Anterior cingulate cortex (tissue), 58 donors: ENCODE measurements at regions not wholly inside any gene's neighbourhood (a gene's known extent, or its start where the extent isn't known, plus 50 kb on each side); places are given as distances from the start of the nearest gene placed in this dataset.

Experiments used
- DNase-seq, 58 donors: peaks; one replicate each; lab custom pipeline; 2025; lab: John Stamatoyannopoulos, UW

DNA sequence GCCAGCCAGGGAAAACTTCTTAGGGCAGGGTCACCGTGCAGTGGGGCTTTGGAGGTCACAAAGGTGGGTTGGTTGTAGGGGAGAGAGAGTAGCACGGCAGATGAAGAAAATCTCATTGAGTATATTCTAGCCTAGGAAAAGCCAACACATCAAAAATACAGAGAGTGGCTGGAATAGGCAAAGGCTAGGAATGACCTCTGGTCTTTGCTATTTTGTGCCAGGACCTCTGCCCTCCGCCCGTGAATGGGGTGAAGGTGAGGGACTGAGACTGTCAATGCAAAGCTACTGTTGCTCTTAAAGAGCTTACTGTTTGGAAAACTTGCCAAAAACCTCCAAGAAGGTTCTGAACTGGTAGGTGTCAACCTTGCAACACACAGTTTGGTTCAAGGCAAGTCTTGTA is 346.7 kb downstream of the CDH26 start:
- DNase-seq = no peak

DNA sequence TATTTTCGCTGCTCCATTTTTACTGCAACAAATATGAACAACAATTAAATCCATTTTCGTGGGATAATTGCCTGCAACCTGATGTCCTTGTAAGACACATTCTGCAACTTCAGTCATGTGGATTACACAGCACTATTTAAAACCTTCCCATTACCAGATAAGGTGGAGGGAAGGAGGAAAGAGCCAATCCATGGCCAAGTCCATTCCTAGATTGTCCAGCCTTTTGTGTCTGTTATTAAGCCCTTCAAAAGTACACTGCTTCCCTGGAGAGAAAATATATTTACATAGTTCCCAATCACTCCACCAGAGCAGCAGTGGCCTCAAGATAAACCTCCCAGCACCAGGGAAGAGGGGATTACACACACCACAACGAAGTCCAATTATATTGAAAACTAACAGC is 347.9 kb downstream of the CDH26 start:
- no peak for DNase-seq

DNA sequence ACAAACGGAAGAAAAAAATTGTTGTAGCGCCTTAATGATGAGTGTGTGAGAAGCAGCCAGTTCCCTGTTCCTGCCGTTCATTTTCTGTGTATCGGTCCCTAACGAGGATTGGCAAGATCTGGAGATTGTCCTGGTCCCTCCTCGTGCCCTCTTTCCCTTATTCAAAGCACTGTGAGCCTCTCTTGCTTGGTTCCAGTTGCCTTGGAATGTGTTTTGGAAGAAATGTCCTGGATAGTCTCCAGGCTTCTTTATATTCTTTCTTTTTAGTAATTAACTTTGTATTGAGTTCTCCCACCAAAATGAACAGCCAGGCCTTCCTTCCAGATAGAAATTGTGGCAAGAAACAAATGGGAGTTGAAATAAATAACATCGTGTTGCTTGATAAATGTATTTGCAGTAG is 348.3 kb downstream of the CDH26 start:
- peak in 22 of 58 donors; percentile 2 to 76 (median 17) for DNase-seq

DNA sequence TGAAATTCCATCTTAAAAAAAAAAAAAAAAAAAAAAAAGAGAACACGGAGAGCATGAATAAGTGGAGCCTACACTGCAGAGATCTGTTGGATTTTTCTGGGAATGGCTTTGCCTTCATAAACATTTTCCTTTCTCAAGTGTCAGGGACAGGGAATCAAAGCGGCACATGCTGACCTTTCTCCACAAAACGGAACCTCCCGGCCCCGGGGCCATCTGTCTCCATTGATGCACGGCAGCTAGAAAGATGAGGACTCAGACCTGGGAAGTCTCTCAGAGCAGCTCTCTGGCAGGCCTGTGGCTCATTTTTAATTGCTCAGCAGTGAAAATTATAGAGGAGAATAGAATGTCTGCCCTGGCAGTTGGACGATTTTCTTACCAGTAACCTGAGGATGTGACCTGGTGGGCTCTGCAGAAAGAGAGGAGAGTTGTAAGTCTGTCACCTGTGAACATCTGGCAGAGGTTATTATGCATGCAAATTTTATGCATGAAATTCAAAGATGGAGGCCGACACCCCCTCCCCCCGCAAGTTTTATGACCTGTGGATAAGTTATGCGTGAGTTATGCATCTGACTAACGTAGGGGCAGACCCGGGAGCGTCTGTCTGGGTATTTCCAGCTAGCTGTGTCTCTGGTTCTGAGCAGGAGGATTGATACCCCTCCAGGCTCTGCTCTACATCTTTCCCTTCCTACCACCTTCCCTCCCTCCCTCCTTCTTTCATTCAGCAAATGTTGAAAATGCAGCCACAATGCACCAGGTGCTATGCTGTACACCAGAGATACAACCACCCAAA is 352.5 kb downstream of the CDH26 start:
- DNase-seq = no peak

- no peak for DNase-seq
These were observed 355.0 kb downstream of the CDH26 start for GRCh38 chr20:60313191-60313590.

- no peak for DNase-seq
These were observed 355.4 kb downstream of the CDH26 start for GRCh38 chr20:60313614-60314013.

- no peak for DNase-seq
These were observed 356.5 kb downstream of the CDH26 start for GRCh38 chr20:60314727-60315126.

DNA sequence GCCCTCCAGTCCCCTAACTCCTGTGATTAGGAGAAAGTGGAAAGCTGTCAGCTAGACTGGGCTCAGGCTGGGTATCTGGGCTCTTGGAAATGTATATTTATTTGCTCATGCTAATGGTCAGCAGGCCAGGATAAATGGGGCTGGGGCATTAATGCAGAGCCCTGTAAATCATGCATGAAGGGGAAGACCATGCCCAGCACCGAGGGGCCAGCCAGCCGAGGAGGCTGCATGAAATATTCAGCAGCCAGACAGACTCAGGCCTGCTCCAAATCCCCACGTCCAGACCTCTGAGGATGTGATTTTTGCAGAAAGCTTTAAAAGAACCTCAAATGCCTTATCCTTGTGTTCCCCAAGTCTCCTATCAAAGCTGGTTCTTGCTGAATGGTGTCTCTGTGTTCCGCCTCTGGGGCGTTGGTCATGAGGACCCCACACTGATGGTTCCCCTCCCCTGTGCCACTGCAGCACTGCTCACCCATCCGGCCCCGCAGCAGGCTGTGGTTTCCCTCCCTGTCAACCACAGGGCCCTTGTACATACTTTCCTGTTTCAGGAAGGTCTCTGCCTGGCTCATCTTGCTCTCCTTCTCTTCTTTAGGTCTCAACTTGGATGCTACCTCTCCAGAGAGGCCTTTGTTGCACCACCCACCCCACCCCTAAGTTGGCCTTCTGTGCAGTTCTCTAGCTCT is 358.4 kb downstream of the CDH26 start:
- no peak for DNase-seq

DNA sequence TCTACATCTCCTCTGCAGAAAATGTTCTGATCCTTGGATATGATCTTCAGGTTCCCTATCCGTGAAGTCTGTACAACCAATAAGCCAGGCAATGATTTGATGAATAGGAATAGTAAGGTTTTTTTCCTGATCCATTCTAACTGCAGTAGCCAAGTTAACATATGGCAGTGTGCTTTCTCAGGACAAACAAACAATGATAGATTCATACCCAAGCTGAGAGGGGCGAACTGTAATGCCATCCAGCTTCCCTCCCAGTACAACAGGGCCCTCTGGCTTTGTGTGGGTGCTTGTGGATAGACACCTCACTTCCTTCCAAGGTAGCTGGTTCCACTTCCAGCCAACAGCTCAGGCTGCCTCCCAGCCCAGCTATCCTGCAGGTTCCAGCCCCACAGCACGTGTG is 359.2 kb downstream of the CDH26 start:
- peak in 1 of 58 donors; percentile 3 for DNase-seq

DNA sequence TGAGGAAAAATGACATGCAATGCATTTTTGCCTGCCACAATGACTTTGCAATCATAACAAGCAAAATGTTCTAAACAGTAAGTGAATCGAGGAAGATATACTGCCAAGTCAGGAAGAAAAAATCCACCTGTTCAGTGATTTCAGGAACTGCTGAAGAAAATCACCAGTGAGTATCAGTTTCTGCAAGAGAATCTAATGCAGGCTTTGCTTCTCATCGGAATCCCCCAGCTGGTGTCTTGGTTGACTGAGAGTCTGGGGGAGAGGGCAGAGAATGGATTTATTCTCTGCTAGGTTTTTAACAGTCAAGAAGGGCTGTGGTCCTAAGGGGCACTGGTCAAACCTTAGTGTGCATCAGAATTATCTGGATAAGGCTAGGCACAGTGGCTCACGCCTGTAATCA is 363.4 kb downstream of the CDH26 start:
- DNase-seq = no peak

GRCh38 chr20:60326821-60327220 is 368.6 kb downstream of the CDH26 start:
- DNase-seq = no peak

GRCh38 chr20:60327971-60328660 is 369.9 kb downstream of the CDH26 start:
- DNase-seq = no peak

DNA sequence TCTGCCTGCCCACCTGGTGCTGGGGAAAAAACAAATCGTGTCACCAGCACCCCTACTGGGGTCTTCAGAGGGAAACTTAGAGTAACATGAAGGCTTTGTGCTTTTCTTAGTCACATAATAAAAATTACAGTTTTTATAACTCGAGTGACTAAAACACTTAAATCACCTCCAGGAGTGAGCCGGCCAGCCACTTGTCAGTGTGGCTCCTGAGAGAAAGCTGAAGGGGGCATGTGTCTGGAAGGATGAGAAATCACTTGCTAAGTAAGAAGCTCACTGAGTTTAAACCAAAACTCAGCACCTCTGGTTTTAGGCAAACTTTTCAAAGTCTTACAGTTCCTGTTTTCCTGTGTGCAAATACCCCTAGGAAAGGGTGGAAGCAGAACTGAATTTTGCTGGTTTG is 372.2 kb downstream of the CDH26 start:
- no peak for DNase-seq

DNA sequence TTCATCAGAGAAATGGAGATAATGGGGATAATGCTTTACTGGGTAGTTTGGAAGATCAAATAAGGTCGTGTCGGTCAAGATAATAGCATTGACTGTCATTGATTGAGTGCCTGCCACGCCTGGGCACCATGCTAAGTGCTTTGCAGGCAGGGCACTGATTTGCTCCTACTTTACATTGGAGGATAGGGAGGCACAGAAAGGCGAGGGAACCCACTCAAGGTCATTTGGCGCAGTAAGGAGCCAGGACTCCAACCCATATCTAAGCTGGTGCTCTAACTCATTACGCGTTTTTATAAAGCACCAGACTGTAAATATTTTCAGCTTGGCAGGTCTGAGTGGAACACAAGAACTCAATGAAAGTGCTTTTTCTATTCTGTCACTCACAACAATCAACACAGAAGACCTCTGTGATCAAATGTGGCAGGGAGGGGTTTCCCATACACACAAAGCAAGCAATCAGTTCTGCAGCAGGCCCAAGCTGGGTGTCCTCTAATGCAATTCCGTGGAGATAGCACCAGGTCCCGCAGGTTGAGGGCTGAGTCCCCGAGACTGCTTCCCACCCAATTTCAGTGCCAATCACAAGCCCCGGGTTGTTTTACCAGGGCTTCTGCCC is 373.6 kb downstream of the CDH26 start:
- DNase-seq = peak in 20 of 58 donors; percentile 2 to 74 (median 36)

- DNase-seq = no peak
These were observed 374.3 kb downstream of the CDH26 start for GRCh38 chr20:60332523-60332922.

DNA sequence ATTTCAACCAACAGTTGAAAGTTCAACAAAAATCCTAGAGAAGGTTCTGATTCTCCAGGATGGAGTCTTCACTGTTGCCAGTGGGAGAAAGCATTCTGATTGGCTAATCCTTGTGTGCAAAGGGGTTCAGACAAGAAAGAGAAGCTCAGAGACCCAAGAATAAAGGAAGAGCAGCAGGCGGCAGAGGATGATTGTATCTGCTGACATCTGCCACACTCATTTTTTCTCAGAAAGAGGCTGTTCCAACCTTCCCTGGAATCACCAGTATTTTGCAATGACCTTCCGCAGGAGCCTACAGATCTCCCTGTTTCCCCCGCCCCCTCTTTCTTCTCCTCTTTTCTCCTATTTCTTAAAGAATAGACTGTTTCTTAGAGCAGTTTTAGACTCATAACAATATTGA is 376.7 kb downstream of the CDH26 start:
- DNase-seq = no peak

DNA sequence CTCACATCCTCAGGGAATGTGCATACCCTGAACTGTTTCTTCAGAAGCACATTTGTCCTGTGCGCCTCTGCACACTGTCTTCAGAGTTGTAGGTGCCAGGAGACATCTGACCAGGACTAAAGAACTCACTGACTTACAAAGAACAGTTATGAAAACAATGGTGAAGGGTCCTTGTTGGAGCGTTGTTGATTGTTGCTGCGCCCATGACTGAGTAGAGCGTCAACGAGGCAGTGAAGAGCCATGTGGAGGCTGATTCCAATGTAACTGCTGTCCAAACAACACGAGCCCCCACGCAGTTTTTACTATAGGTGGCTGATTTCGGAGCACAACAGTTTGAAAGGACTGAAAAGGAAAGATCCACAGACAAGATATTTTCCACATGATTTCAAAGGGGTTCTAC is 380.3 kb downstream of the CDH26 start:
- no peak for DNase-seq

DNA sequence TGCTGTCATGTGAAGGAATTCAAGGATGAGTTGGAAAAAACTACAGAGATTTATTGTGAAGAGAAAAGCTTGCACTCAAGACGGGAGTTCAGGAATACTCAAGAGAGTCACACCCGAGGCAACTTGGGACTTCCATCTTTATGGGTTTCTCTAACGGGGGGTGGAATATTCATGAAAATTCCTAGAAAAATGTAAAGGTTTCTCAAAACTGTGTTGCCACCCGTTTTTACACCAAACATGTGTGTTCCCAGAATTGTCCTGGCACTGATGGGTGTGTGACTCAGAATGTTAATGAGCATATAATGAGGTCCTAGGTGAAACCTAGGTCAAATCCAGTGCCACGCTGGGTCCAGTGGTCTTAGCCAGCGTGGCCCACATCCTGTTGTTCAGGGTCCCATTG is 381.5 kb downstream of the CDH26 start:
- DNase-seq = no peak

GRCh38 chr20:60340232-60340631 is 382.0 kb downstream of the CDH26 start:
- no peak for DNase-seq

DNA sequence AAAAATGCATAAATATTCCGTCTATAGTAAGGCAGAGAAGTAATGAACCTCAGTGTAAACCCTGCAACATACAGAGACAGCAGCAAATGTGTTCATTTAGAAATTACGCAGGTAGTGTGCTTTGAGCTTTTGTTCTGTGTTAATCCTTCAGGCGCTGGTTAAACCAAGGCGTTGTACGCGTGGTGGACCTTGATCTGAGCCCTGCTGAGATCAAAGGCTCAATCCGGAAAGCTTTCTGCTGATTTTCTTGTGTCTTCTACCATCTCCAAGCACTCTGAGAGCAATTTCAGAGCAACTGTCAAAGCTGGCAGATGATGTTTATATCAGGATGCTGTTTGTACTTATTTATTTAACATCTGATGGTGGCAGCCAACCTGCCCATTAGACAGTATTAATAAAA is 382.8 kb downstream of the CDH26 start:
- no peak for DNase-seq

DNA sequence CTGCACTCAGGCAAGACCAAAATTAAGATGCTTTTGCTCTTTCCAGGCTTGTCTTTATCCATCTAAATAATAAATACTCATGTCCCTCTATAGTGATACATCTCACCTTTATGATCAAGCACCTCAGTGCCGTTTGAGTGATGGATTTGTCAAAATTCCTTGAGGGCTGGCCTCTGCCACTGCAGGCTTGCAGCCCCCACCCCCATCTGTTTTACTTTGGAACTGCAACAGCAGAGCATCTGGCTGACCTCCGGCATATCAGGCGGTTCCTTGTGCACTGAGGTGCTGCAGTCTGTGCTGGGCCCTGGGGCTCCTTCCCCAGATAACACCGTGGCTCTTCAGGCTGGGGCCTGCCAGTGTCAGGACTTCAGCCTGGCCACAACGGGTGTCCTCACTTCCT is 386.9 kb downstream of the CDH26 start:
- DNase-seq = no peak
